ENCODE measurements at regions not wholly inside any gene's neighbourhood (a gene's known extent, or its start where the extent isn't known, plus 50 kb on each side); places are given as distances from the start of the nearest gene placed in this dataset.
"Not testable (repeated sequence)": the region's sequence is repeated elsewhere in the genome, so short reads cannot be mapped to it uniquely, and the experiment has no call there.

- H3K9ac ChIP-seq (ENCODE audit: low read length); H3K9me3 ChIP-seq (ENCODE audit: control insufficient read depth, insufficient read depth, low read depth, low read length); H3K36me3 ChIP-seq (ENCODE audit: control insufficient read depth, insufficient read depth, low read length); H3K4me1 ChIP-seq (ENCODE audit: control insufficient read depth, insufficient read depth, low read length); H3K27me3 ChIP-seq (ENCODE audit: control insufficient read depth, insufficient read depth, low read length); H3K27ac ChIP-seq (ENCODE audit: low read depth, low read length); H3K4me3 ChIP-seq (ENCODE audit: low read depth, low read length): not testable (repeated sequence)
These were observed 101.7 kb upstream of the NIPA1 start for GRCh38 chr15:22684786-22685185.

- not testable (repeated sequence) for H3K9ac ChIP-seq (ENCODE audit: low read length); H3K4me3 ChIP-seq (ENCODE audit: low read depth, low read length); H3K36me3 ChIP-seq (ENCODE audit: control insufficient read depth, insufficient read depth, low read length); H3K27me3 ChIP-seq (ENCODE audit: control insufficient read depth, insufficient read depth, low read length); H3K27ac ChIP-seq (ENCODE audit: low read depth, low read length); H3K9me3 ChIP-seq (ENCODE audit: control insufficient read depth, insufficient read depth, low read depth, low read length); H3K4me1 ChIP-seq (ENCODE audit: control insufficient read depth, insufficient read depth, low read length)
These were observed 86.6 kb upstream of the NIPA1 start for GRCh38 chr15:22699881-22700280.

GRCh38 chr15:22710831-22711341 is 75.6 kb upstream of the NIPA1 start:
- H3K27me3 ChIP-seq (ENCODE audit: control insufficient read depth, insufficient read depth, low read length); H3K36me3 ChIP-seq (ENCODE audit: control insufficient read depth, insufficient read depth, low read length); H3K9ac ChIP-seq (ENCODE audit: low read length); H3K4me3 ChIP-seq (ENCODE audit: low read depth, low read length); H3K27ac ChIP-seq (ENCODE audit: low read depth, low read length); H3K4me1 ChIP-seq (ENCODE audit: control insufficient read depth, insufficient read depth, low read length); H3K9me3 ChIP-seq (ENCODE audit: control insufficient read depth, insufficient read depth, low read depth, low read length): not testable (repeated sequence)

DNA sequence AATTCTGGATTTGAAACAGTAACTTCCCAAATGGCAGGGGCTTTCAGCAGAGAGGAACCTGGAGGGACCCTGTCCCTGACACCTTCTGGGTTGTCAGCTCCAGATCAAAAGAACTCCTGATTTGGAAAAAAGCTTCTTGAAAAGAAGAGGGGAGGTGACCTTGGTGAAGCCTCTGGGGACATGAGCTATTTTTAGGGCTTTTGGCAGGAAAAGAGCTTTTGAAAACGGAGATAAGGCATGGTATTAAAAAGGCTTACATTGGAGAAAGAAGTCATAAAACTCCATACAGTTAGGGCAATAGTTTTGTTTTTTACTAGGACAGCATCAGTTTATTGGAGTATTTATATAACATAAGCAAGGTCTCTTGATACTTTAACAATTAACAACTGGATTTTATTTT is 72.5 kb upstream of the NIPA1 start:
- not testable (repeated sequence) for H3K4me1 ChIP-seq (ENCODE audit: control insufficient read depth, insufficient read depth, low read length); H3K9ac ChIP-seq (ENCODE audit: low read length); H3K4me3 ChIP-seq (ENCODE audit: low read depth, low read length); H3K27me3 ChIP-seq (ENCODE audit: control insufficient read depth, insufficient read depth, low read length); H3K9me3 ChIP-seq (ENCODE audit: control insufficient read depth, insufficient read depth, low read depth, low read length); H3K27ac ChIP-seq (ENCODE audit: low read depth, low read length); H3K36me3 ChIP-seq (ENCODE audit: control insufficient read depth, insufficient read depth, low read length)

DNA sequence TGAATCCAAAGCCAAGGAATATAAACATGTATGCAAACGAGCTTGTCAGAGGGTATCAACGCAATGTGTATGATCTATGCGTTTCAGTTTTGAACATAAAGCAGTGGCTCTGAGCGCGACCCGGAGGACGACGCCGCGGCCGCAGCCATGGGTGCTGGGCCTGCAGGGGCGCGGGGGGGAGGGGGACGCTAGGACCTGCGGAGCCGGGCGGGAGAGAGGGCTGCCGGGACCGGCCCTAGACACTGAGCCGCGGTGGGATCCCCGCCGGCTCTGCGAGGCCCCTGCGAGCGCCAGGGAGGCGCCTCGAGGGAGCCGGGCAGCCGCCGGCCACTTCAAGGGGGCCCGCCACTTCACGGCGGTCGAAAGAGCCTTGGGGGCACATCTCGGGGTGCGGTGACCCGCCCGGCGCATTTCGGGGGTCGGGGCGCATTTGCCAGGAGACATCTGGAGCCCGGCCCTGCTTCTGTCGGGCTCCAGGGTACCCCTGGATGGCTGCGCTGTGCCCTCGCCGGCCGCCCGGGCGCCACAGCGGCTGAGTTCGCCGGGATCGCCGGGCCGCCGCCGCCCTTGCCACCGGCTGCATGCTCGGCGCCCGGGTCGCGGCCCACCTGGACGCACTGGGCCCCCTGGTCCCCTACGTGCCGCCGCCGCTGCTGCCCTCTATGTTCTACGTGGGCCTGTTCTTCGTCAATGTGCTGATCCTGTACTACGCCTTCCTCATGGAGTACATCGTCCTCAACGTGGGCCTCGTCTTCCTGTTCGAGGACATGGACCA is 71.9 kb upstream of the NIPA1 start:
- H3K27ac ChIP-seq (ENCODE audit: low read depth, low read length); H3K36me3 ChIP-seq (ENCODE audit: control insufficient read depth, insufficient read depth, low read length); H3K27me3 ChIP-seq (ENCODE audit: control insufficient read depth, insufficient read depth, low read length); H3K9ac ChIP-seq (ENCODE audit: low read length); H3K9me3 ChIP-seq (ENCODE audit: control insufficient read depth, insufficient read depth, low read depth, low read length); H3K4me1 ChIP-seq (ENCODE audit: control insufficient read depth, insufficient read depth, low read length): not testable (repeated sequence)
- H3K4me3 ChIP-seq (ENCODE audit: low read depth, low read length): peak overlapping the region; percentile 35; the same call in 1 of the 2 replicates

DNA sequence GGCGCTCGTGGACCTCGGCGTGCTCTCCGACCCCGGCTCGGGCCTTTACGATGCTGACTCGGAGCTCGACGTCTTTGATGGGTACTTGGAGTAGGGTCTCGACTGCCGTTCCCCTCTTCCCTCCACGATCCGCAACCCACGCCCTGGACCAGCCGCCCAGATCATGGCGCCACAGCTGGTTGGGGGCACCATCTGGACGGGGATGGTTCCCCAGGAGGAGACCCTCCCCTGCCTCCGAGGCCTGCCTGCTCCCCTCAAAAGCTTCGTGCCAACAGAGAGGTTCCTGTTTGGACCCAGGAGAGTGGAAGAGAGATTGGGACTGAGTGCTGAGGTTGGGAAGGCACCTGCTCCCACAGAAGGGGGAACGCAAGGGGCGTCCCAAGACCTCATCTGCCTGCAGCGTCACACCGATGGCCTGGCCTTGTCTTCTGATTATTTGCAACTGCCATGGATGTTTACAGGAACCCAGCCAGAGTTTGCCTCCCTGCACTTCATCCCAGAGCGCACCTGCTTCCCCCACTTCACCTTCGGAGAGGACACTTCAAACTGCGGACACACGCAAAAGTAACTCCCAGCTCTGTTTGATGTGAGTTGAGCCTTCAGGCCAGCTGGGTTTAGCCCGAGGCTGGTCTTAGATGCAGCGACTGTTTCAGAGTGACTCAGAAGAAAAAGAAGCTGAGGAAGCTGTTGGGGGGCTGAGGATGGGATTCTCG is 71.2 kb upstream of the NIPA1 start:
- not testable (repeated sequence) for H3K9ac ChIP-seq (ENCODE audit: low read length); H3K27me3 ChIP-seq (ENCODE audit: control insufficient read depth, insufficient read depth, low read length); H3K27ac ChIP-seq (ENCODE audit: low read depth, low read length); H3K36me3 ChIP-seq (ENCODE audit: control insufficient read depth, insufficient read depth, low read length); H3K4me3 ChIP-seq (ENCODE audit: low read depth, low read length); H3K4me1 ChIP-seq (ENCODE audit: control insufficient read depth, insufficient read depth, low read length); H3K9me3 ChIP-seq (ENCODE audit: control insufficient read depth, insufficient read depth, low read depth, low read length)

- not testable (repeated sequence) for H3K36me3 ChIP-seq (ENCODE audit: control insufficient read depth, insufficient read depth, low read length); H3K9ac ChIP-seq (ENCODE audit: low read length); H3K9me3 ChIP-seq (ENCODE audit: control insufficient read depth, insufficient read depth, low read depth, low read length); H3K4me1 ChIP-seq (ENCODE audit: control insufficient read depth, insufficient read depth, low read length); H3K4me3 ChIP-seq (ENCODE audit: low read depth, low read length); H3K27me3 ChIP-seq (ENCODE audit: control insufficient read depth, insufficient read depth, low read length); H3K27ac ChIP-seq (ENCODE audit: low read depth, low read length)
These were observed 66.5 kb upstream of the NIPA1 start for GRCh38 chr15:22719980-22720379.

GRCh38 chr15:22726104-22726503 is 60.3 kb upstream of the NIPA1 start:
- H3K27me3 ChIP-seq (ENCODE audit: control insufficient read depth, insufficient read depth, low read length); H3K9ac ChIP-seq (ENCODE audit: low read length); H3K9me3 ChIP-seq (ENCODE audit: control insufficient read depth, insufficient read depth, low read depth, low read length); H3K27ac ChIP-seq (ENCODE audit: low read depth, low read length); H3K4me1 ChIP-seq (ENCODE audit: control insufficient read depth, insufficient read depth, low read length); H3K36me3 ChIP-seq (ENCODE audit: control insufficient read depth, insufficient read depth, low read length); H3K4me3 ChIP-seq (ENCODE audit: low read depth, low read length): not testable (repeated sequence)

- H3K27me3 ChIP-seq (ENCODE audit: control insufficient read depth, insufficient read depth, low read length): not testable (repeated sequence)
These were observed 51.4 kb upstream of the NIPA1 start for GRCh38 chr15:22735067-22735466.

DNA sequence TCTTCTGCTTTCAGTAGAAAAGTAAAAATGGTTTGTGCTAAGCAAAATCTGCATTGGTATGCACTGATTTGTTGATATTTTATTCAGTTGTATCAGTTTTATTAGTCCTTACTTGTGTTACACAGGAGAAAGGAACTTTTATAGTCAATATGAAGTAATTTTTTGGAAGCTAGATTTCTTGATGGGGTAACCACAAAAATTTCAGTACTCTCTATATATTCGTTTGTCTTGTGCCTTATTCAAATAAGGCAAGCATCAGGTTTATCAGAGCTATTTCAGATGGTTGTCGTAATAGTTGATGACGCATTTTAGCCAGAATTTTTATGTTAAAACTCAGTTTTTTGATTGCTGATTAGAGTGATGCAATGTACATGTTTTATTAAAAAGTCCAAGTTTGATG is 50.7 kb upstream of the NIPA1 start:
- no peaks in the 10 kb centered on the region for H3K27me3 ChIP-seq (ENCODE audit: control insufficient read depth, insufficient read depth, low read length)
- no peak overlapping the region for H3K9ac ChIP-seq (ENCODE audit: low read length)
- no peak overlapping the region for H3K4me3 ChIP-seq (ENCODE audit: low read depth, low read length)
- H3K4me1 ChIP-seq (ENCODE audit: control insufficient read depth, insufficient read depth, low read length): no peaks in the 10 kb centered on the region
- no peaks in the 10 kb centered on the region for H3K36me3 ChIP-seq (ENCODE audit: control insufficient read depth, insufficient read depth, low read length)
- H3K27ac ChIP-seq (ENCODE audit: low read depth, low read length): no peak overlapping the region
- no peaks in the 10 kb centered on the region for H3K9me3 ChIP-seq (ENCODE audit: control insufficient read depth, insufficient read depth, low read depth, low read length)

More at GRCh38 chr15:22735067-22735466, 51.4 kb upstream of the NIPA1 start:
- not testable (repeated sequence) for H3K36me3 ChIP-seq (ENCODE audit: control insufficient read depth, insufficient read depth, low read length); H3K27ac ChIP-seq (ENCODE audit: low read depth, low read length); H3K9ac ChIP-seq (ENCODE audit: low read length); H3K4me3 ChIP-seq (ENCODE audit: low read depth, low read length); H3K9me3 ChIP-seq (ENCODE audit: control insufficient read depth, insufficient read depth, low read depth, low read length); H3K4me1 ChIP-seq (ENCODE audit: control insufficient read depth, insufficient read depth, low read length)

- H3K4me3 ChIP-seq (ENCODE audit: low read depth, low read length); H3K4me1 ChIP-seq (ENCODE audit: control insufficient read depth, insufficient read depth, low read length); H3K9ac ChIP-seq (ENCODE audit: low read length); H3K27ac ChIP-seq (ENCODE audit: low read depth, low read length); H3K27me3 ChIP-seq (ENCODE audit: control insufficient read depth, insufficient read depth, low read length); H3K36me3 ChIP-seq (ENCODE audit: control insufficient read depth, insufficient read depth, low read length); H3K9me3 ChIP-seq (ENCODE audit: control insufficient read depth, insufficient read depth, low read depth, low read length): not testable (repeated sequence)
These were observed 50.2 kb upstream of the NIPA1 start for GRCh38 chr15:22736200-22736599.
